ENCODE measurements at regions not wholly inside any gene's neighbourhood (a gene's known extent, or its start where the extent isn't known, plus 50 kb on each side); places are given as distances from the start of the nearest gene placed in this dataset.

DNA sequence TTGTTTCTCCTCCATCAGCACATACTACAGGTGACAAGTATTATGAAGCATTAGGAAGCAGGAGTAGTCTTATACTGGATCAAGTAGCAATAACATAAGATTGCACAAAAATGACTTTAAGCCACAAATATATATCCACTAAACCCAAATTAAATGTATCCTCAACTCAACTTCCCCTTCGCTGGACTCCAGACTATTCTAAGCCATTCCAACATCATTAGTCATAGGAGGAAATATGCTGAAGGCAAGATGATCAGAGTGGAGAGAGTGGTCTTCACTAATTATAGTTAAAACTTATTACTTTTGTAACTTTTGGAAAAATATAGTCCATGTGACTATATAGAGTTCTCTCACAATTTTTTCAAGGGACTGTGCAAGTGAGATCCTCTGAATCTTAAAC is 390.7 kb upstream of the ZP4 start:
- Histone ChIP-seq H3K4me1 (ENCODE audit: control insufficient read depth in 2 of 2, insufficient read depth in 2 of 2, low read length in 2 of 2) (no peaks in the 10 kb centered on the region), H3K9ac (ENCODE audit: low read length) (no peak overlapping the region), H3K4me2 (replicated peaks; ENCODE audit: low read depth, low read length, poor library complexity, severe bottlenecking) (no peak overlapping the region), H2AFZ (ENCODE audit: insufficient read depth, low read depth, low read length, poor library complexity, severe bottlenecking) (no peak overlapping the region), H3K27me3 (replicated peaks in 1 of 4; ENCODE audit: control extremely low read depth in 1 of 4, control insufficient read depth in 3 of 4, insufficient read depth in 4 of 4, low read length in 3 of 4) (no peaks in the 10 kb centered on the region), H3K9me3 (ENCODE audit: control extremely low read depth in 1 of 3, control insufficient read depth in 2 of 3, insufficient read depth in 1 of 3, low read length in 2 of 3) (peaks cover 0 to 6% (median 0%) of the 10 kb centered on the region in 3 donors), H3K79me2 (ENCODE audit: control insufficient read depth, insufficient read depth, low read length) (no peaks in the 10 kb centered on the region), H3K27ac (ENCODE audit: low read length in 2 of 2) (no peak overlapping the region), H4K20me1 (ENCODE audit: control insufficient read depth, insufficient read depth, low read length, poor library complexity, severe bottlenecking) (no peaks in the 10 kb centered on the region), H3K4me3 (ENCODE audit: control extremely low read depth in 1 of 5, extremely low read depth in 1 of 5, insufficient read depth in 1 of 5, low read depth in 2 of 5, low read length in 4 of 5) (no peak overlapping the region), H3K36me3 (replicated peaks in 1 of 2; ENCODE audit: control extremely low read depth in 1 of 2, control insufficient read depth in 1 of 2, extremely low read depth in 1 of 2, insufficient read depth in 2 of 2, low read length in 1 of 2) (no peaks in the 10 kb centered on the region)
- DNase-seq, result no peak
- ChIA-PET CTCF (no interaction called here), POLR2A (no interaction called here)
- Mint-ChIP-seq H3K4me1 (no peaks in the 10 kb centered on the region), H3K27me3 (no peaks in the 10 kb centered on the region), H3K27ac (no peak overlapping the region), H3K9me3 (ENCODE audit: insufficient read depth) (peaks cover 4% of the 10 kb centered on the region), H3K4me3 (no peak overlapping the region)
- WGBS (ENCODE audit: insufficient coverage), result no CpG with 5 or more reads among the region's 1 CpG
- no peak for ATAC-seq (ENCODE audit: low read depth)
- intact Hi-C loops (cut with micrococcal nuclease), result no loop called here
- TF ChIP-seq, protein P1, sequence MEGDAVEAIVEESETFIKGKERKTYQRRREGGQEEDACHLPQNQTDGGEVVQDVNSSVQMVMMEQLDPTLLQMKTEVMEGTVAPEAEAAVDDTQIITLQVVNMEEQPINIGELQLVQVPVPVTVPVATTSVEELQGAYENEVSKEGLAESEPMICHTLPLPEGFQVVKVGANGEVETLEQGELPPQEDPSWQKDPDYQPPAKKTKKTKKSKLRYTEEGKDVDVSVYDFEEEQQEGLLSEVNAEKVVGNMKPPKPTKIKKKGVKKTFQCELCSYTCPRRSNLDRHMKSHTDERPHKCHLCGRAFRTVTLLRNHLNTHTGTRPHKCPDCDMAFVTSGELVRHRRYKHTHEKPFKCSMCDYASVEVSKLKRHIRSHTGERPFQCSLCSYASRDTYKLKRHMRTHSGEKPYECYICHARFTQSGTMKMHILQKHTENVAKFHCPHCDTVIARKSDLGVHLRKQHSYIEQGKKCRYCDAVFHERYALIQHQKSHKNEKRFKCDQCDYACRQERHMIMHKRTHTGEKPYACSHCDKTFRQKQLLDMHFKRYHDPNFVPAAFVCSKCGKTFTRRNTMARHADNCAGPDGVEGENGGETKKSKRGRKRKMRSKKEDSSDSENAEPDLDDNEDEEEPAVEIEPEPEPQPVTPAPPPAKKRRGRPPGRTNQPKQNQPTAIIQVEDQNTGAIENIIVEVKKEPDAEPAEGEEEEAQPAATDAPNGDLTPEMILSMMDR (IDR thresholded peaks at IDR 0.05), result no peak
- no peak for TF ChIP-seq EZH2 (IDR thresholded peaks at IDR 0.05; ENCODE audit: borderline replicate concordance, insufficient read depth, low read depth, low read length, poor library complexity, severe bottlenecking)

DNA sequence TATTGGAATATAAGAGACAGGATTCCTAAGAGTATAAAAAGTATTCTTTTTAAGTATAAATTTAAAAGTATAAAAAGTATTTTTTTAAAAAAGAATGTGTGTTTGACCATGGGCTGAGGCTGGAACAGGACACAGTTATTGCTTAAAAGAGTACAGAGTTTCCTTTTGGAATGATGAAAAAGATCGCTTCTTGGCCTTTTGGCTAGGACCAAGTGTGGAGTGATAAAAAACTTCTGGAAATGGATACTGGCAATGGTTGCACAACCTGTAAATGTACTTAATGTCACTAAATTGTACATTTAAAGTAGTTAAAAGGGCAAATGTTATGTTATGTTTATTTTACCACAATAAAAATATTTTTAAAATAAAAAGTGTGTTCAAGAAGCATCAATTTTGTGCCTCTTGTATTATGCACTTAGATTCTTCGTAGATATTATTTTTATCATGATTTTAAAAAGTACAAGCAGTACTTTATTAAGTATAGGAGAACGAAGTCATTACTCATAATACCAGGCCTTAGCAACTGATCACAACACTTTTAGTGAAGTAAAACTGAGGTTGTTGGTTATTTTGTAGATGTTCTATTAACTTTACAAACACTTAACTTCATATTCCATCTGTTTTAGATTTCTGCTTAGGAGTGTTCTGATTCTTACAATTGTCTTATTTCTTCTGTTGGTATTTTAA is 389.1 kb upstream of the ZP4 start:
- no peak overlapping the region for H3K9ac ChIP-seq (ENCODE audit: low read length)
- WGBS (ENCODE audit: insufficient coverage), result 86% methylated on average over 1 of the region's 3 CpGs
- intact Hi-C loops (cut with micrococcal nuclease), result no loop called here
- no peaks in the 10 kb centered on the region for H3K79me2 ChIP-seq (ENCODE audit: control insufficient read depth, insufficient read depth, low read length)
- ChIA-PET CTCF (no interaction called here), POLR2A (no interaction called here)
- Mint-ChIP-seq H3K27ac (no peak overlapping the region), H3K27me3 (no peaks in the 10 kb centered on the region), H3K4me3 (no peak overlapping the region), H3K4me1 (no peaks in the 10 kb centered on the region), H3K9me3 (ENCODE audit: insufficient read depth) (peaks cover 12% of the 10 kb centered on the region)
- H3K36me3 ChIP-seq (replicated peaks in 1 of 2; ENCODE audit: control extremely low read depth in 1 of 2, control insufficient read depth in 1 of 2, extremely low read depth in 1 of 2, insufficient read depth in 2 of 2, low read length in 1 of 2), result no peaks in the 10 kb centered on the region
- no peaks in the 10 kb centered on the region for H3K27me3 ChIP-seq (replicated peaks in 1 of 4; ENCODE audit: control extremely low read depth in 1 of 4, control insufficient read depth in 3 of 4, insufficient read depth in 4 of 4, low read length in 3 of 4)
- ATAC-seq (ENCODE audit: low read depth), result no peak
- DNase-seq, result no peak
- TF ChIP-seq EZH2 (IDR thresholded peaks at IDR 0.05; ENCODE audit: borderline replicate concordance, insufficient read depth, low read depth, low read length, poor library complexity, severe bottlenecking), result no peak
- TF ChIP-seq, protein P1 (IDR thresholded peaks at IDR 0.05), result no peak
- no peaks in the 10 kb centered on the region for H3K4me1 ChIP-seq (ENCODE audit: control insufficient read depth in 2 of 2, insufficient read depth in 2 of 2, low read length in 2 of 2)
- H3K4me3 ChIP-seq (ENCODE audit: control extremely low read depth in 1 of 5, extremely low read depth in 1 of 5, insufficient read depth in 1 of 5, low read depth in 2 of 5, low read length in 4 of 5), result no peak overlapping the region
- no peak overlapping the region for H2AFZ ChIP-seq (ENCODE audit: insufficient read depth, low read depth, low read length, poor library complexity, severe bottlenecking)
- H3K4me2 ChIP-seq (replicated peaks; ENCODE audit: low read depth, low read length, poor library complexity, severe bottlenecking), result no peak overlapping the region
- no peaks in the 10 kb centered on the region for H4K20me1 ChIP-seq (ENCODE audit: control insufficient read depth, insufficient read depth, low read length, poor library complexity, severe bottlenecking)
- peaks cover 0 to 6% (median 0%) of the 10 kb centered on the region in 3 donors for H3K9me3 ChIP-seq (ENCODE audit: control extremely low read depth in 1 of 3, control insufficient read depth in 2 of 3, insufficient read depth in 1 of 3, low read length in 2 of 3)
- H3K27ac ChIP-seq (ENCODE audit: low read length in 2 of 2), result no peak overlapping the region

All from B cell (primary cell).